ENCODE measurements at regions not wholly inside any gene's neighbourhood (a gene's known extent, or its start where the extent isn't known, plus 50 kb on each side); places are given as distances from the start of the nearest gene placed in this dataset.

- TF ChIP-seq POLR2AphosphoS5 (IDR thresholded peaks at IDR 0.05; ENCODE audit: low read depth, low read length) (no peak), TAF1 (IDR thresholded peaks at IDR 0.05; ENCODE audit: borderline replicate concordance, insufficient read depth, low read length) (no peak), FOXP2 (optimal IDR thresholded peaks at IDR 0.05; ENCODE audit: borderline replicate concordance, extremely low read depth, extremely low read length, insufficient read depth) (no peak), REST (IDR thresholded peaks at IDR 0.05; ENCODE audit: insufficient read depth in 1 of 2, low read depth in 2 of 2, low read length in 2 of 2) (no peak), SIN3A (IDR thresholded peaks at IDR 0.05; ENCODE audit: borderline replicate concordance, insufficient read depth, low read length) (no peak)
Observed at GRCh38 chr13:99663908-99664307, 162.6 kb downstream of the TM9SF2 start.

Measured in PFSK-1 (cell line).